ENCODE measurements at regions not wholly inside any gene's neighbourhood (a gene's known extent, or its start where the extent isn't known, plus 50 kb on each side); places are given as distances from the start of the nearest gene placed in this dataset.
"Not testable (repeated sequence)": the region's sequence is repeated elsewhere in the genome, so short reads cannot be mapped to it uniquely, and the experiment has no call there.

- ChIA-PET CTCF (no interaction called here), POLR2A (no interaction called here)
- H3K4me3 Mint-ChIP-seq (ENCODE audit: unreplicated experiment) = no peak overlapping the region
- H3K9me3 Mint-ChIP-seq (ENCODE audit: unreplicated experiment) = peaks cover 20% of the 10 kb centered on the region
- DNase-seq (ENCODE audit: unreplicated experiment) = no peak
- no peaks in the 10 kb centered on the region for H3K36me3 Mint-ChIP-seq (ENCODE audit: insufficient read depth, unreplicated experiment)
- no TSS peak for BruUV-seq (replicated peaks)
- intact Hi-C loops (cut with micrococcal nuclease) = no loop called here
- H3K27ac Mint-ChIP-seq (ENCODE audit: low read depth, unreplicated experiment) = no peak overlapping the region
- no peaks in the 10 kb centered on the region for H3K4me1 Mint-ChIP-seq (ENCODE audit: insufficient read depth, unreplicated experiment)
- H3K27me3 Mint-ChIP-seq (ENCODE audit: insufficient read depth, unreplicated experiment) = peaks cover 8% of the 10 kb centered on the region
- no peak for TF ChIP-seq CTCF (IDR thresholded peaks at IDR 0.05; ENCODE audit: unreplicated experiment)
Measured at GRCh38 chr13:42445354-42445753, 128.6 kb upstream of the TNFSF11 start.

DNA sequence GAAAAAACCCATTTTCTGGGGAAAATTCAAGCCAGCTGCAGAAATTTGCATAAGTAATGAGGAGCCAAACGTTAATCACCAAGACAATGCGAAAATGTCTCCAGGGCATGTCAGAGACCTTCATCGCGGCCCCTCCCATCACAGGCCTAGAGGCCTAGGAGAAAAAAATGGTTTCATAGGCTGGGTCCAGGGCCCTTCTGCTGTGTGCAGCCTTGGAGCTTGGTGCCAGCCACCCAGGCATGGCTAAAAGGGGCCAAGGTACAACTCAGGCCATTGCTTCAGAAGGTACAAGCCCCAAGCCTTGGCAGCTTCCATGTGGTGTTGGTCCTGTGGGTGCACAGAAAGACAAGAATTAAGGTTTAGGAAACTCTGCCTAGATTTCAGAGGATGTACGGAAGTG lies 127.4 kb upstream of the TNFSF11 start:
- BruUV-seq (replicated peaks); H3K4me3 Mint-ChIP-seq (ENCODE audit: unreplicated experiment); H3K4me1 Mint-ChIP-seq (ENCODE audit: insufficient read depth, unreplicated experiment); CTCF ChIA-PET; H3K27ac Mint-ChIP-seq (ENCODE audit: low read depth, unreplicated experiment); intact Hi-C loops (cut with micrococcal nuclease); H3K36me3 Mint-ChIP-seq (ENCODE audit: insufficient read depth, unreplicated experiment); POLR2A ChIA-PET; DNase-seq (ENCODE audit: unreplicated experiment): not testable (repeated sequence)
- peaks cover 19% of the 10 kb centered on the region for H3K27me3 Mint-ChIP-seq (ENCODE audit: insufficient read depth, unreplicated experiment)
- H3K9me3 Mint-ChIP-seq (ENCODE audit: unreplicated experiment) = peaks cover 20% of the 10 kb centered on the region

- no peaks in the 10 kb centered on the region for H3K4me1 Mint-ChIP-seq (ENCODE audit: insufficient read depth, unreplicated experiment)
- no peaks in the 10 kb centered on the region for H3K9me3 Mint-ChIP-seq (ENCODE audit: unreplicated experiment)
- H3K27ac Mint-ChIP-seq (ENCODE audit: low read depth, unreplicated experiment) = no peak overlapping the region
- ChIA-PET POLR2A (no interaction called here), CTCF (no interaction called here)
- peaks cover 19% of the 10 kb centered on the region for H3K27me3 Mint-ChIP-seq (ENCODE audit: insufficient read depth, unreplicated experiment)
- no peak overlapping the region for H3K4me3 Mint-ChIP-seq (ENCODE audit: unreplicated experiment)
- no TSS peak for BruUV-seq (replicated peaks)
- intact Hi-C loops (cut with micrococcal nuclease) = no loop called here
- no peaks in the 10 kb centered on the region for H3K36me3 Mint-ChIP-seq (ENCODE audit: insufficient read depth, unreplicated experiment)
- DNase-seq (ENCODE audit: unreplicated experiment) = no peak
- TF ChIP-seq CTCF (IDR thresholded peaks at IDR 0.05; ENCODE audit: unreplicated experiment) = no peak
Measured at GRCh38 chr13:42453091-42453645, 120.8 kb upstream of the TNFSF11 start.

- Mint-ChIP-seq H3K27ac (ENCODE audit: low read depth, unreplicated experiment) (no peak overlapping the region), H3K36me3 (ENCODE audit: insufficient read depth, unreplicated experiment) (no peaks in the 10 kb centered on the region), H3K9me3 (ENCODE audit: unreplicated experiment) (no peaks in the 10 kb centered on the region), H3K4me1 (ENCODE audit: insufficient read depth, unreplicated experiment) (no peaks in the 10 kb centered on the region), H3K4me3 (ENCODE audit: unreplicated experiment) (no peak overlapping the region), H3K27me3 (ENCODE audit: insufficient read depth, unreplicated experiment) (peaks cover 18% of the 10 kb centered on the region)
- DNase-seq (ENCODE audit: unreplicated experiment) = no peak
- POLR2A ChIA-PET = interaction anchor here (1.0 kb wide), 1 partner anchor 26 kb away, joined by 4 read pairs; no protein-coding TSS in a partner anchor
- intact Hi-C loops (cut with micrococcal nuclease) = no loop called here
- BruUV-seq (replicated peaks) = no TSS peak
- TF ChIP-seq CTCF (IDR thresholded peaks at IDR 0.05; ENCODE audit: unreplicated experiment) = no peak
- CTCF ChIA-PET = no interaction called here
Measured at GRCh38 chr13:42454749-42455148, 119.2 kb upstream of the TNFSF11 start.

GRCh38 chr13:42458193-42458592 lies 115.8 kb upstream of the TNFSF11 start:
- TF ChIP-seq CTCF (IDR thresholded peaks at IDR 0.05; ENCODE audit: unreplicated experiment) = no peak
- intact Hi-C loops (cut with micrococcal nuclease) = no loop called here
- CTCF ChIA-PET = no interaction called here

More at GRCh38 chr13:42458193-42458592, 115.8 kb upstream of the TNFSF11 start:
- Mint-ChIP-seq H3K4me1 (ENCODE audit: insufficient read depth, unreplicated experiment) (no peaks in the 10 kb centered on the region), H3K4me3 (ENCODE audit: unreplicated experiment) (no peak overlapping the region), H3K36me3 (ENCODE audit: insufficient read depth, unreplicated experiment) (no peaks in the 10 kb centered on the region), H3K27ac (ENCODE audit: low read depth, unreplicated experiment) (no peak overlapping the region), H3K27me3 (ENCODE audit: insufficient read depth, unreplicated experiment) (no peaks in the 10 kb centered on the region), H3K9me3 (ENCODE audit: unreplicated experiment) (peaks cover 22% of the 10 kb centered on the region)
- no TSS peak for BruUV-seq (replicated peaks)
- POLR2A ChIA-PET = no interaction called here
- DNase-seq (ENCODE audit: unreplicated experiment) = no peak
